Breast epithelium (tissue), 4 donors: ENCODE measurements at regions not wholly inside any gene's neighbourhood (a gene's known extent, or its start where the extent isn't known, plus 50 kb on each side); places are given as distances from the start of the nearest gene placed in this dataset.

Source experiments
- DNase-seq, 2 donors: peaks; one replicate each; pipeline ENCODE4 v3.0.0-alpha.2; 2019; ENCODE audit warnings: low spot score in 2 of 2
- H3K27ac ChIP-seq, 2 donors: fragments of 200-600 bp; sonication (generic) in 1 of 2; one replicate each; pipeline ENCODE4 v1.5.1; 2016 to 2019; ENCODE audit warnings: mild to moderate bottlenecking in 1 of 2
- H3K27me3 ChIP-seq, 2 donors: fragments of 200-600 bp; sonication (generic) in 1 of 2; one replicate each; pipeline versions ENCODE4 v1.5.1 to v1.6.0; 2017 to 2019; ENCODE audit warnings: control low read depth in 1 of 2, mild to moderate bottlenecking in 1 of 2
- H3K36me3 ChIP-seq: fragments of 200-600 bp; one replicate; pipeline ENCODE4 v1.5.1; 2019
- H3K4me1 ChIP-seq, 2 donors: fragments of 200-600 bp; sonication (generic); one replicate each; pipeline ENCODE4 v1.5.1; 2016 to 2019; ENCODE audit warnings: control low read depth in 1 of 2
- H3K4me3 ChIP-seq, 3 donors: fragments of 200-600 bp; sonication (generic); 1 replicate in 2 of 3; 2 replicates in 1 of 3; pipeline ENCODE4 v1.5.1; 2016 to 2019; ENCODE audit warnings: mild to moderate bottlenecking in 3 of 3, moderate library complexity in 2 of 3
- H3K9me3 ChIP-seq, 2 donors: fragments of 200-600 bp; sonication (generic) in 1 of 2; one replicate each; pipeline ENCODE4 v1.5.1; 2016 to 2019; ENCODE audit warnings: control low read depth in 1 of 2
- CTCF ChIP-seq, 3 donors: fragments of 450-650 bp; IDR thresholded peaks; one replicate each; pipeline ENCODE4 v1.5.1; 2016 to 2017; ENCODE audit warnings: antibody characterized with exemption in 3 of 3, mild to moderate bottlenecking in 3 of 3, moderate library complexity in 3 of 3
- POLR2A ChIP-seq: fragments of 450-650 bp; IDR thresholded peaks from one replicate; pipeline ENCODE4 v1.6.1; 2016; ENCODE audit warnings: antibody characterized with exemption, mild to moderate bottlenecking, moderate library complexity
- POLR2AphosphoS5 ChIP-seq, 3 donors: sonication (generic); formaldehyde crosslinking; IDR thresholded peaks; one replicate each; pipeline ENCODE4 v1.6.1; 2017; ENCODE audit warnings: antibody characterized with exemption in 3 of 3
- intact Hi-C: fragments of 100-400 bp; cut with DNase I; formaldehyde crosslinking; loops from one replicate; pipeline ENCODE4 v1.15.1; 2023; ENCODE audit warnings: low total_unique reads

GRCh38 chr5:60529001-60529400 is 171.0 kb downstream of the DEPDC1B start:
- H3K27me3 ChIP-seq, result no peaks in the 10 kb centered on the region
- no peaks in the 10 kb centered on the region for H3K36me3 ChIP-seq
- TF ChIP-seq POLR2A, result no peak
- TF ChIP-seq CTCF (IDR thresholded peaks at IDR 0.05), result no peak
- no peak for TF ChIP-seq POLR2AphosphoS5 (IDR thresholded peaks at IDR 0.05)
- no peak overlapping the region for H3K4me3 ChIP-seq
- no peaks in the 10 kb centered on the region for H3K4me1 ChIP-seq
- DNase-seq, result no peak
- intact Hi-C loops, result no loop called here
- no peaks in the 10 kb centered on the region for H3K9me3 ChIP-seq
- H3K27ac ChIP-seq, result no peak overlapping the region

GRCh38 chr5:60527072-60527471 is 172.9 kb downstream of the DEPDC1B start:
- no peaks in the 10 kb centered on the region for H3K9me3 ChIP-seq
- H3K27me3 ChIP-seq, result no peaks in the 10 kb centered on the region
- H3K4me3 ChIP-seq, result no peak overlapping the region
- no peaks in the 10 kb centered on the region for H3K36me3 ChIP-seq
- H3K27ac ChIP-seq, result no peak overlapping the region
- intact Hi-C loops, result no loop called here
- no peak for TF ChIP-seq POLR2AphosphoS5 (IDR thresholded peaks at IDR 0.05)
- TF ChIP-seq CTCF (IDR thresholded peaks at IDR 0.05), result no peak
- no peak for TF ChIP-seq POLR2A
- H3K4me1 ChIP-seq, result no peaks in the 10 kb centered on the region
- DNase-seq, result no peak

GRCh38 chr5:60526336-60526875 is 173.6 kb downstream of the DEPDC1B start:
- no peak for DNase-seq
- H3K4me3 ChIP-seq, result no peak overlapping the region
- H3K27ac ChIP-seq, result no peak overlapping the region
- no peaks in the 10 kb centered on the region for H3K4me1 ChIP-seq
- intact Hi-C loops, result no loop called here
- H3K27me3 ChIP-seq, result no peaks in the 10 kb centered on the region
- no peak for TF ChIP-seq CTCF (IDR thresholded peaks at IDR 0.05)
- no peak for TF ChIP-seq POLR2AphosphoS5 (IDR thresholded peaks at IDR 0.05)
- no peak for TF ChIP-seq POLR2A
- no peaks in the 10 kb centered on the region for H3K36me3 ChIP-seq
- no peaks in the 10 kb centered on the region for H3K9me3 ChIP-seq

- no peak for DNase-seq
- no peak overlapping the region for H3K27ac ChIP-seq
- no peaks in the 10 kb centered on the region for H3K27me3 ChIP-seq
- intact Hi-C loops, result no loop called here
- no peak overlapping the region for H3K4me3 ChIP-seq
- no peaks in the 10 kb centered on the region for H3K4me1 ChIP-seq
- H3K9me3 ChIP-seq, result no peaks in the 10 kb centered on the region
- TF ChIP-seq CTCF (IDR thresholded peaks at IDR 0.05), result no peak
- TF ChIP-seq POLR2AphosphoS5 (IDR thresholded peaks at IDR 0.05), result no peak
- TF ChIP-seq POLR2A, result no peak
- no peaks in the 10 kb centered on the region for H3K36me3 ChIP-seq
Measured at GRCh38 chr5:60522292-60522905, 177.6 kb downstream of the DEPDC1B start.

GRCh38 chr5:60521376-60522291 is 178.3 kb downstream of the DEPDC1B start:
- Histone ChIP-seq H3K4me1 (no peaks in the 10 kb centered on the region), H3K27ac (no peak overlapping the region), H3K4me3 (no peak overlapping the region), H3K9me3 (no peaks in the 10 kb centered on the region), H3K27me3 (no peaks in the 10 kb centered on the region), H3K36me3 (no peaks in the 10 kb centered on the region)
- no peak for DNase-seq
- intact Hi-C loops, result no loop called here
- TF ChIP-seq POLR2AphosphoS5 (IDR thresholded peaks at IDR 0.05) (no peak), CTCF (IDR thresholded peaks at IDR 0.05) (no peak), POLR2A (no peak)
